ENCODE measurements at regions not wholly inside any gene's neighbourhood (a gene's known extent, or its start where the extent isn't known, plus 50 kb on each side); places are given as distances from the start of the nearest gene placed in this dataset.
"Not testable (repeated sequence)": the region's sequence is repeated elsewhere in the genome, so short reads cannot be mapped to it uniquely, and the experiment has no call there.

- Histone ChIP-seq H3K27me3 (ENCODE audit: control insufficient read depth in 5 of 5, insufficient read depth in 4 of 5, low read length in 5 of 5) (no peaks in the 10 kb centered on the region), H3K36me3 (ENCODE audit: control insufficient read depth in 5 of 5, insufficient read depth in 5 of 5, low read length in 5 of 5) (no peaks in the 10 kb centered on the region), H3K4me3 (ENCODE audit: low read depth in 1 of 5, low read length in 5 of 5) (no peak overlapping the region)
Observed at GRCh38 chr5:57725658-57726504, 243.3 kb upstream of the ACTBL2 start.

GRCh38 chr5:57724836-57725235, 242.2 kb upstream of the ACTBL2 start:
- H3K4me1 ChIP-seq (ENCODE audit: control insufficient read depth in 5 of 5, insufficient read depth in 5 of 5, low read length in 5 of 5): no peaks in the 10 kb centered on the region
- H3K4me3 ChIP-seq (ENCODE audit: low read depth in 1 of 5, low read length in 5 of 5): no peak overlapping the region
- H3K36me3 ChIP-seq (ENCODE audit: control insufficient read depth in 5 of 5, insufficient read depth in 5 of 5, low read length in 5 of 5): no peaks in the 10 kb centered on the region
- peaks cover 0 to 6% (median 0%) of the 10 kb centered on the region in 5 donors for H3K9me3 ChIP-seq (ENCODE audit: control insufficient read depth in 5 of 5, low read length in 5 of 5)
- no peak overlapping the region for H3K27ac ChIP-seq (ENCODE audit: low read depth, low read length)
- H3K9ac ChIP-seq (ENCODE audit: low read length in 5 of 5): no peak overlapping the region
- no peaks in the 10 kb centered on the region for H3K27me3 ChIP-seq (ENCODE audit: control insufficient read depth in 5 of 5, insufficient read depth in 4 of 5, low read length in 5 of 5)

More at GRCh38 chr5:57725658-57726504, 243.3 kb upstream of the ACTBL2 start:
- Histone ChIP-seq H3K4me1 (ENCODE audit: control insufficient read depth in 5 of 5, insufficient read depth in 5 of 5, low read length in 5 of 5) (no peaks in the 10 kb centered on the region), H3K9ac (ENCODE audit: low read length in 5 of 5) (no peak overlapping the region), H3K9me3 (ENCODE audit: control insufficient read depth in 5 of 5, low read length in 5 of 5) (peaks cover 0 to 6% (median 0%) of the 10 kb centered on the region in 5 donors), H3K27ac (ENCODE audit: low read depth, low read length) (no peak overlapping the region)

GRCh38 chr5:57721226-57721625, 238.6 kb upstream of the ACTBL2 start:
- Histone ChIP-seq H3K9ac (ENCODE audit: low read length in 5 of 5) (no peak overlapping the region), H3K36me3 (ENCODE audit: control insufficient read depth in 5 of 5, insufficient read depth in 5 of 5, low read length in 5 of 5) (no peaks in the 10 kb centered on the region), H3K27ac (ENCODE audit: low read depth, low read length) (no peak overlapping the region), H3K9me3 (ENCODE audit: control insufficient read depth in 5 of 5, low read length in 5 of 5) (no peaks in the 10 kb centered on the region), H3K4me1 (ENCODE audit: control insufficient read depth in 5 of 5, insufficient read depth in 5 of 5, low read length in 5 of 5) (no peaks in the 10 kb centered on the region), H3K27me3 (ENCODE audit: control insufficient read depth in 5 of 5, insufficient read depth in 4 of 5, low read length in 5 of 5) (no peaks in the 10 kb centered on the region), H3K4me3 (ENCODE audit: low read depth in 1 of 5, low read length in 5 of 5) (no peak overlapping the region)

- Histone ChIP-seq H3K4me1 (ENCODE audit: control insufficient read depth in 5 of 5, insufficient read depth in 5 of 5, low read length in 5 of 5) (no peaks in the 10 kb centered on the region), H3K27me3 (ENCODE audit: control insufficient read depth in 5 of 5, insufficient read depth in 4 of 5, low read length in 5 of 5) (no peaks in the 10 kb centered on the region), H3K9ac (ENCODE audit: low read length in 5 of 5) (no peak overlapping the region), H3K36me3 (ENCODE audit: control insufficient read depth in 5 of 5, insufficient read depth in 5 of 5, low read length in 5 of 5) (no peaks in the 10 kb centered on the region), H3K9me3 (ENCODE audit: control insufficient read depth in 5 of 5, low read length in 5 of 5) (no peaks in the 10 kb centered on the region), H3K4me3 (ENCODE audit: low read depth in 1 of 5, low read length in 5 of 5) (no peak overlapping the region), H3K27ac (ENCODE audit: low read depth, low read length) (no peak overlapping the region)
Observed at GRCh38 chr5:57720656-57721055, 238.0 kb upstream of the ACTBL2 start.

GRCh38 chr5:57719216-57719615, 236.6 kb upstream of the ACTBL2 start:
- Histone ChIP-seq H3K36me3 (ENCODE audit: control insufficient read depth in 5 of 5, insufficient read depth in 5 of 5, low read length in 5 of 5) (no peaks in the 10 kb centered on the region), H3K9me3 (ENCODE audit: control insufficient read depth in 5 of 5, low read length in 5 of 5) (no peaks in the 10 kb centered on the region), H3K27ac (ENCODE audit: low read depth, low read length) (no peak overlapping the region), H3K4me1 (ENCODE audit: control insufficient read depth in 5 of 5, insufficient read depth in 5 of 5, low read length in 5 of 5) (no peaks in the 10 kb centered on the region), H3K27me3 (ENCODE audit: control insufficient read depth in 5 of 5, insufficient read depth in 4 of 5, low read length in 5 of 5) (no peaks in the 10 kb centered on the region), H3K9ac (ENCODE audit: low read length in 5 of 5) (no peak overlapping the region), H3K4me3 (ENCODE audit: low read depth in 1 of 5, low read length in 5 of 5) (no peak overlapping the region)

- Histone ChIP-seq H3K36me3 (ENCODE audit: control insufficient read depth in 5 of 5, insufficient read depth in 5 of 5, low read length in 5 of 5) (no peaks in the 10 kb centered on the region), H3K27ac (ENCODE audit: low read depth, low read length) (no peak overlapping the region), H3K4me1 (ENCODE audit: control insufficient read depth in 5 of 5, insufficient read depth in 5 of 5, low read length in 5 of 5) (no peaks in the 10 kb centered on the region), H3K4me3 (ENCODE audit: low read depth in 1 of 5, low read length in 5 of 5) (no peak overlapping the region), H3K9ac (ENCODE audit: low read length in 5 of 5) (no peak overlapping the region), H3K9me3 (ENCODE audit: control insufficient read depth in 5 of 5, low read length in 5 of 5) (peaks cover 0 to 3% (median 0%) of the 10 kb centered on the region in 5 donors), H3K27me3 (ENCODE audit: control insufficient read depth in 5 of 5, insufficient read depth in 4 of 5, low read length in 5 of 5) (no peaks in the 10 kb centered on the region)
Observed at GRCh38 chr5:57718155-57718554, 235.5 kb upstream of the ACTBL2 start.

GRCh38 chr5:57717555-57717954, 234.9 kb upstream of the ACTBL2 start:
- H3K4me1 ChIP-seq (ENCODE audit: control insufficient read depth in 5 of 5, insufficient read depth in 5 of 5, low read length in 5 of 5): no peaks in the 10 kb centered on the region
- H3K4me3 ChIP-seq (ENCODE audit: low read depth in 1 of 5, low read length in 5 of 5): no peak overlapping the region
- H3K9me3 ChIP-seq (ENCODE audit: control insufficient read depth in 5 of 5, low read length in 5 of 5): peaks cover 0 to 3% (median 0%) of the 10 kb centered on the region in 5 donors

GRCh38 chr5:57716661-57717060, 234.1 kb upstream of the ACTBL2 start:
- Histone ChIP-seq H3K4me1 (ENCODE audit: control insufficient read depth in 5 of 5, insufficient read depth in 5 of 5, low read length in 5 of 5) (no peaks in the 10 kb centered on the region), H3K9ac (ENCODE audit: low read length in 5 of 5) (no peak overlapping the region), H3K9me3 (ENCODE audit: control insufficient read depth in 5 of 5, low read length in 5 of 5) (peaks cover 0 to 3% (median 0%) of the 10 kb centered on the region in 5 donors), H3K27me3 (ENCODE audit: control insufficient read depth in 5 of 5, insufficient read depth in 4 of 5, low read length in 5 of 5) (no peaks in the 10 kb centered on the region), H3K27ac (ENCODE audit: low read depth, low read length) (no peak overlapping the region), H3K36me3 (ENCODE audit: control insufficient read depth in 5 of 5, insufficient read depth in 5 of 5, low read length in 5 of 5) (no peaks in the 10 kb centered on the region), H3K4me3 (ENCODE audit: low read depth in 1 of 5, low read length in 5 of 5) (no peak overlapping the region)

More at GRCh38 chr5:57717555-57717954, 234.9 kb upstream of the ACTBL2 start:
- H3K36me3 ChIP-seq (ENCODE audit: control insufficient read depth in 5 of 5, insufficient read depth in 5 of 5, low read length in 5 of 5): no peaks in the 10 kb centered on the region
- no peak overlapping the region for H3K9ac ChIP-seq (ENCODE audit: low read length in 5 of 5)
- no peaks in the 10 kb centered on the region for H3K27me3 ChIP-seq (ENCODE audit: control insufficient read depth in 5 of 5, insufficient read depth in 4 of 5, low read length in 5 of 5)
- no peak overlapping the region for H3K27ac ChIP-seq (ENCODE audit: low read depth, low read length)

- H3K9ac ChIP-seq (ENCODE audit: low read length in 5 of 5): no peak overlapping the region
- H3K36me3 ChIP-seq (ENCODE audit: control insufficient read depth in 5 of 5, insufficient read depth in 5 of 5, low read length in 5 of 5): no peaks in the 10 kb centered on the region
- H3K9me3 ChIP-seq (ENCODE audit: control insufficient read depth in 5 of 5, low read length in 5 of 5): peaks cover 0 to 3% (median 0%) of the 10 kb centered on the region in 5 donors
- H3K27me3 ChIP-seq (ENCODE audit: control insufficient read depth in 5 of 5, insufficient read depth in 4 of 5, low read length in 5 of 5): no peaks in the 10 kb centered on the region
- no peaks in the 10 kb centered on the region for H3K4me1 ChIP-seq (ENCODE audit: control insufficient read depth in 5 of 5, insufficient read depth in 5 of 5, low read length in 5 of 5)
- no peak overlapping the region for H3K27ac ChIP-seq (ENCODE audit: low read depth, low read length)
- no peak overlapping the region for H3K4me3 ChIP-seq (ENCODE audit: low read depth in 1 of 5, low read length in 5 of 5)
Observed at GRCh38 chr5:57715296-57715695, 232.7 kb upstream of the ACTBL2 start.

- not testable (repeated sequence) for H3K36me3 ChIP-seq (ENCODE audit: control insufficient read depth in 5 of 5, insufficient read depth in 5 of 5, low read length in 5 of 5); H3K9ac ChIP-seq (ENCODE audit: low read length in 5 of 5); H3K27me3 ChIP-seq (ENCODE audit: control insufficient read depth in 5 of 5, insufficient read depth in 4 of 5, low read length in 5 of 5); H3K27ac ChIP-seq (ENCODE audit: low read depth, low read length); H3K4me1 ChIP-seq (ENCODE audit: control insufficient read depth in 5 of 5, insufficient read depth in 5 of 5, low read length in 5 of 5); H3K9me3 ChIP-seq (ENCODE audit: control insufficient read depth in 5 of 5, low read length in 5 of 5); H3K4me3 ChIP-seq (ENCODE audit: low read depth in 1 of 5, low read length in 5 of 5)
Observed at GRCh38 chr5:57713535-57713934, 230.9 kb upstream of the ACTBL2 start.
